ENCODE measurements at regions not wholly inside any gene's neighbourhood (a gene's known extent, or its start where the extent isn't known, plus 50 kb on each side); places are given as distances from the start of the nearest gene placed in this dataset.

- no peaks in the 10 kb centered on the region for H3K9me3 ChIP-seq (ENCODE audit: control insufficient read depth, low read length)
- no peak overlapping the region for H3K4me3 ChIP-seq (ENCODE audit: low read depth, low read length)
- H2AFZ ChIP-seq: no peak overlapping the region
- TF ChIP-seq CTCF (IDR thresholded peaks at IDR 0.05): no peak
- no peaks in the 10 kb centered on the region for H3K4me1 ChIP-seq
- H3K4me2 ChIP-seq (ENCODE audit: low read length): no peak overlapping the region
- H3K9ac ChIP-seq: no peak overlapping the region
- H3K79me2 ChIP-seq: no peaks in the 10 kb centered on the region
- H3K27ac ChIP-seq: no peak overlapping the region
- H3K36me3 ChIP-seq (ENCODE audit: control insufficient read depth, insufficient read depth, low read length): no peaks in the 10 kb centered on the region
- no peaks in the 10 kb centered on the region for H3K27me3 ChIP-seq (ENCODE audit: control insufficient read depth, insufficient read depth, low read length)
Observed at GRCh38 chr1:5513846-5514526, 478.2 kb downstream of the NPHP4 start.

GRCh38 chr1:5513179-5513578 is 479.0 kb downstream of the NPHP4 start:
- Histone ChIP-seq H3K9me3 (ENCODE audit: control insufficient read depth, low read length) (no peaks in the 10 kb centered on the region), H3K4me2 (ENCODE audit: low read length) (no peak overlapping the region), H3K36me3 (ENCODE audit: control insufficient read depth, insufficient read depth, low read length) (no peaks in the 10 kb centered on the region), H3K9ac (no peak overlapping the region), H3K79me2 (no peaks in the 10 kb centered on the region), H2AFZ (no peak overlapping the region), H3K4me1 (no peaks in the 10 kb centered on the region), H3K27me3 (ENCODE audit: control insufficient read depth, insufficient read depth, low read length) (no peaks in the 10 kb centered on the region), H3K4me3 (ENCODE audit: low read depth, low read length) (no peak overlapping the region), H3K27ac (no peak overlapping the region)
- no peak for TF ChIP-seq CTCF (IDR thresholded peaks at IDR 0.05)

GRCh38 chr1:5511381-5512097 is 480.7 kb downstream of the NPHP4 start:
- Histone ChIP-seq H3K27me3 (ENCODE audit: control insufficient read depth, insufficient read depth, low read length) (no peaks in the 10 kb centered on the region), H3K27ac (no peak overlapping the region), H3K4me1 (no peaks in the 10 kb centered on the region), H3K36me3 (ENCODE audit: control insufficient read depth, insufficient read depth, low read length) (no peaks in the 10 kb centered on the region), H3K9me3 (ENCODE audit: control insufficient read depth, low read length) (no peaks in the 10 kb centered on the region), H3K9ac (no peak overlapping the region), H3K4me2 (ENCODE audit: low read length) (no peak overlapping the region), H3K79me2 (no peaks in the 10 kb centered on the region), H2AFZ (no peak overlapping the region), H3K4me3 (ENCODE audit: low read depth, low read length) (no peak overlapping the region)
- TF ChIP-seq CTCF (IDR thresholded peaks at IDR 0.05): no peak

- Histone ChIP-seq H2AFZ (no peak overlapping the region), H3K4me3 (ENCODE audit: low read depth, low read length) (no peak overlapping the region), H3K9me3 (ENCODE audit: control insufficient read depth, low read length) (no peaks in the 10 kb centered on the region), H3K9ac (no peak overlapping the region), H3K79me2 (no peaks in the 10 kb centered on the region), H3K4me2 (ENCODE audit: low read length) (no peak overlapping the region), H3K27me3 (ENCODE audit: control insufficient read depth, insufficient read depth, low read length) (no peaks in the 10 kb centered on the region), H3K4me1 (no peaks in the 10 kb centered on the region), H3K36me3 (ENCODE audit: control insufficient read depth, insufficient read depth, low read length) (no peaks in the 10 kb centered on the region), H3K27ac (no peak overlapping the region)
- TF ChIP-seq CTCF (IDR thresholded peaks at IDR 0.05): peak; percentile 84
Observed at GRCh38 chr1:5509664-5510452, 482.4 kb downstream of the NPHP4 start.
